B cell (primary cell): ENCODE measurements at regions not wholly inside any gene's neighbourhood (a gene's known extent, or its start where the extent isn't known, plus 50 kb on each side); places are given as distances from the start of the nearest gene placed in this dataset.

Experiments
- ATAC-seq: fragments of 200-7000 bp; cut with Tn5 transposase; one replicate; pipeline ENCODE4 v1.10.0; 2021; ENCODE audit warnings: low read depth, mild to moderate bottlenecking, moderate number of reproducible peaks, moderate library complexity
- CTCF ChIA-PET: fragments of 350-600 bp; sonication (Branson Sonifier 250); formaldehyde crosslinking; loops from one replicate; lab custom pipeline; 2021; ENCODE audit warnings: antibody characterized with exemption, inconsistent platforms; lab: Charles Lee
- POLR2A ChIA-PET: fragments of 350-600 bp; sonication (Branson Sonifier 250); formaldehyde crosslinking; loops from one replicate; lab custom pipeline; 2021; ENCODE audit warnings: antibody characterized with exemption; lab: Charles Lee
- DNase-seq: peaks from one replicate; pipeline ENCODE4 v3.0.0; 2013
- H2AFZ ChIP-seq: 2 replicates; pipeline ENCODE4 v1.6.1; 2012; ENCODE audit warnings: mild to moderate bottlenecking, low read depth, low read length; ENCODE audit not compliant: insufficient read depth, poor library complexity, severe bottlenecking
- H3K27ac ChIP-seq, 2 donors: 1 replicate in 1 of 2; 2 replicates in 1 of 2; pipeline ENCODE4 v1.5.1; 2012 to 2013; ENCODE audit warnings: low read length in 2 of 2, mild to moderate bottlenecking in 2 of 2, moderate library complexity in 1 of 2
- H3K27me3 ChIP-seq, 4 experiments: fragments of 200-600 bp in 1 of 4; sonication (generic) in 1 of 4; replicated peaks in 1 of 4; 1 replicate in 2 of 4; 2 replicates in 2 of 4; pipeline versions ENCODE4 v1.6.1 to v1.7.0; 2013 to 2016; ENCODE audit warnings: low read length in 3 of 4, mild to moderate bottlenecking in 2 of 4, mixed read lengths in 1 of 4, moderate library complexity in 1 of 4; ENCODE audit not compliant: insufficient read depth in 4 of 4, control insufficient read depth in 3 of 4; ENCODE audit errors: control extremely low read depth in 1 of 4
- H3K36me3 ChIP-seq, 2 experiments: replicated peaks in 1 of 2; 1 replicate in 1 of 2; 2 replicates in 1 of 2; pipeline versions ENCODE4 v1.6.1 to v1.7.1; 2013; ENCODE audit warnings: low read length in 1 of 2; ENCODE audit not compliant: insufficient read depth in 2 of 2, control insufficient read depth in 1 of 2; ENCODE audit errors: control extremely low read depth in 1 of 2, extremely low read depth in 1 of 2
- H3K4me1 ChIP-seq, 2 donors: fragments of 200-600 bp in 1 of 2; sonication (generic) in 1 of 2; 1 replicate in 1 of 2; 2 replicates in 1 of 2; pipeline versions ENCODE4 v1.5.1 to v1.6.1; 2013 to 2017; ENCODE audit warnings: low read length in 2 of 2; ENCODE audit not compliant: control insufficient read depth in 2 of 2, insufficient read depth in 2 of 2
- H3K4me2 ChIP-seq: replicated peaks from 2 replicates; pipeline ENCODE3; 2012; ENCODE audit warnings: mild to moderate bottlenecking, low read depth, low read length; ENCODE audit not compliant: poor library complexity, severe bottlenecking
- H3K4me3 ChIP-seq, 5 experiments: fragments of 200-600 bp in 1 of 5; sonication (generic) in 1 of 5; 1 replicate in 3 of 5; 2 replicates in 2 of 5; pipeline versions ENCODE4 v1.5.1 to v1.7.0; 2011 to 2016; ENCODE audit warnings: low read length in 4 of 5, mild to moderate bottlenecking in 4 of 5, low read depth in 2 of 5, control low read depth in 1 of 5, moderate library complexity in 1 of 5; ENCODE audit not compliant: insufficient read depth in 1 of 5; ENCODE audit errors: control extremely low read depth in 1 of 5, extremely low read depth in 1 of 5
- H3K79me2 ChIP-seq: fragments of 200-600 bp; sonication (generic); one replicate; pipeline ENCODE4 v1.6.0; 2016; ENCODE audit warnings: low read length; ENCODE audit not compliant: control insufficient read depth, insufficient read depth
- H3K9ac ChIP-seq: fragments of 200-600 bp; sonication (generic); 2 replicates; pipeline ENCODE4 v1.6.1; 2017; ENCODE audit warnings: mild to moderate bottlenecking, low read length, moderate library complexity
- H3K9me3 ChIP-seq, 3 donors: one replicate each; pipeline versions ENCODE4 v1.6.1 to v1.7.1; 2013; ENCODE audit warnings: low read length in 2 of 3; ENCODE audit not compliant: control insufficient read depth in 2 of 3, insufficient read depth in 1 of 3; ENCODE audit errors: control extremely low read depth in 1 of 3
- H4K20me1 ChIP-seq: 2 replicates; pipeline ENCODE4 v1.6.0; 2012; ENCODE audit warnings: mild to moderate bottlenecking, low read length; ENCODE audit not compliant: insufficient read depth, control insufficient read depth, poor library complexity, severe bottlenecking
- H3K27ac Mint-ChIP-seq: one replicate; pipeline ENCODE4 v1.8.0; 2021; ENCODE audit warnings: mixed read lengths
- H3K27me3 Mint-ChIP-seq: one replicate; pipeline ENCODE4 v1.8.0; 2021; ENCODE audit warnings: mixed read lengths
- H3K4me1 Mint-ChIP-seq: one replicate; pipeline ENCODE4 v1.8.0; 2021; ENCODE audit warnings: mixed read lengths
- H3K4me3 Mint-ChIP-seq: one replicate; pipeline ENCODE4 v1.8.0; 2021; ENCODE audit warnings: mixed read lengths
- H3K9me3 Mint-ChIP-seq: one replicate; pipeline ENCODE4 v1.8.0; 2022; ENCODE audit warnings: mixed read lengths; ENCODE audit not compliant: insufficient read depth
- EZH2 ChIP-seq: IDR thresholded peaks from 2 replicates; pipeline ENCODE4 v1.6.1; 2012; ENCODE audit warnings: borderline replicate concordance, low read depth, mild to moderate bottlenecking, moderate library complexity, low read length; ENCODE audit not compliant: insufficient read depth, poor library complexity, severe bottlenecking
- WGBS: methylation state at CpG from one replicate; pipeline ENCODE4 v1.1.5; 2013; ENCODE audit warnings: missing lambda C conversion rate; ENCODE audit not compliant: insufficient coverage; 5-methylcytosine and 5-hydroxymethylcytosine counted together
- intact Hi-C: fragments of 100-400 bp; cut with micrococcal nuclease; formaldehyde crosslinking; loops from one replicate; pipeline ENCODE4 v1.10.0; 2022
- TF ChIP-seq, protein P1 (sequence below): fragments of 200-600 bp; IDR thresholded peaks from one replicate; pipeline ENCODE4 v1.8.0; 2022; ENCODE audit warnings: antibody characterized with exemption, mild to moderate bottlenecking

DNA sequence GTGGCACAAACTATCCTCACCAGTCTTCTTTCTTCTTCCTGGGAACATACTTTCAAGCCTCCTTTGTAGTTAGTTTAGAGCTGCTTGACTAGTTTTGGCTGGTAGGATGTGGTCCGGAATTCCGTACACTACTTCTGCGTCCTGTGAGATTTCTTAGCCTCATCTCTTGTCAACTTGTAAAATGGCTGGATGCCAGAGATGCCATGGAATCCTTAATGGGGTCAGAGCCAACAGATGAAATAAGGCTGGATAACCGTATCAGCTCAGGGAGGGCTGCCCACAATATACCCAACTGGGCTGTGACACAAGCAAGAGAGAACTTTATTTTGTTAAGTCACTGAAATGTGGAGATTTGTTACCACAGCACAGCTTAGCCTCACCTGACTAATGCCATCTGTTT, 466.9 kb upstream of the MDFIC2 start:
- ChIA-PET POLR2A (no interaction called here), CTCF (no interaction called here)
- Histone ChIP-seq H2AFZ (no peak overlapping the region), H3K9me3 (peaks cover 0 to 1% (median 0%) of the 10 kb centered on the region in 3 donors), H3K27me3 (no peaks in the 10 kb centered on the region), H3K4me2 (no peak overlapping the region), H3K79me2 (no peaks in the 10 kb centered on the region), H4K20me1 (no peaks in the 10 kb centered on the region), H3K4me3 (no peak overlapping the region), H3K4me1 (no peaks in the 10 kb centered on the region), H3K27ac (no peak overlapping the region), H3K36me3 (no peaks in the 10 kb centered on the region), H3K9ac (no peak overlapping the region)
- intact Hi-C loops, result no loop called here
- no peak overlapping the region for H3K27ac Mint-ChIP-seq
- no peak for TF ChIP-seq EZH2
- TF ChIP-seq, protein P1, sequence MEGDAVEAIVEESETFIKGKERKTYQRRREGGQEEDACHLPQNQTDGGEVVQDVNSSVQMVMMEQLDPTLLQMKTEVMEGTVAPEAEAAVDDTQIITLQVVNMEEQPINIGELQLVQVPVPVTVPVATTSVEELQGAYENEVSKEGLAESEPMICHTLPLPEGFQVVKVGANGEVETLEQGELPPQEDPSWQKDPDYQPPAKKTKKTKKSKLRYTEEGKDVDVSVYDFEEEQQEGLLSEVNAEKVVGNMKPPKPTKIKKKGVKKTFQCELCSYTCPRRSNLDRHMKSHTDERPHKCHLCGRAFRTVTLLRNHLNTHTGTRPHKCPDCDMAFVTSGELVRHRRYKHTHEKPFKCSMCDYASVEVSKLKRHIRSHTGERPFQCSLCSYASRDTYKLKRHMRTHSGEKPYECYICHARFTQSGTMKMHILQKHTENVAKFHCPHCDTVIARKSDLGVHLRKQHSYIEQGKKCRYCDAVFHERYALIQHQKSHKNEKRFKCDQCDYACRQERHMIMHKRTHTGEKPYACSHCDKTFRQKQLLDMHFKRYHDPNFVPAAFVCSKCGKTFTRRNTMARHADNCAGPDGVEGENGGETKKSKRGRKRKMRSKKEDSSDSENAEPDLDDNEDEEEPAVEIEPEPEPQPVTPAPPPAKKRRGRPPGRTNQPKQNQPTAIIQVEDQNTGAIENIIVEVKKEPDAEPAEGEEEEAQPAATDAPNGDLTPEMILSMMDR, result no peak
- ATAC-seq (no peak), DNase-seq (no peak)
- peaks cover 18% of the 10 kb centered on the region for H3K27me3 Mint-ChIP-seq
- WGBS, result 93% methylated on average over 4 of the region's 4 CpGs
- no peaks in the 10 kb centered on the region for H3K9me3 Mint-ChIP-seq
- no peaks in the 10 kb centered on the region for H3K4me1 Mint-ChIP-seq
- no peak overlapping the region for H3K4me3 Mint-ChIP-seq

DNA sequence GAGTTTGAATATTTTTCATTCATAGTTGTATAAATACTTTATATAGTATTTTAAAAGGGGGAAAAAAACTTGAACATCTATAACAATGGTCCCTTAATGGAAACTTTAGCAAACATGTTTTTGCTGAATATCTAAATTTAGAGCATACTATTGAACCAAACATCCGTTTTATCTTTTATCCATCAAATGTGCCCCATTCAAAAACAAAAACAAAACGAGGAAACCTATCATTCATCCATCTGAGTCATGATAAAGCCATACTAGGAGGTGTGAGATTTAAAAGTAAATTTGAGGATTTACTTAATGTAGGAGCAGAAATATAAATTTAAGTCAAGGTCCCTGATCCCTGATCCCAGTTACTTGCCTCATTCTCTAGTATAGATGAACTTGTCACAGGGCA, 463.6 kb upstream of the MDFIC2 start:
- H3K4me3 Mint-ChIP-seq, result no peak overlapping the region
- no peak overlapping the region for H3K27ac Mint-ChIP-seq
- Histone ChIP-seq H3K4me1 (no peaks in the 10 kb centered on the region), H3K27ac (no peak overlapping the region), H3K27me3 (no peaks in the 10 kb centered on the region), H3K79me2 (no peaks in the 10 kb centered on the region), H3K4me3 (no peak overlapping the region), H3K9ac (no peak overlapping the region), H4K20me1 (no peaks in the 10 kb centered on the region), H3K36me3 (no peaks in the 10 kb centered on the region), H3K9me3 (peaks cover 0 to 2% (median 0%) of the 10 kb centered on the region in 3 donors), H3K4me2 (no peak overlapping the region), H2AFZ (no peak overlapping the region)
- no peak for DNase-seq
- no peak for ATAC-seq
- WGBS, result no CpG with 5 or more reads among the region's 2 CpGs
- CTCF ChIA-PET, result interaction anchor here (0.6 kb wide), 1 partner anchor 908 kb away, joined by 3 read pairs; no protein-coding TSS in a partner anchor
- H3K4me1 Mint-ChIP-seq, result no peaks in the 10 kb centered on the region
- POLR2A ChIA-PET, result no interaction called here
- intact Hi-C loops, result no loop called here
- peaks cover 28% of the 10 kb centered on the region for H3K27me3 Mint-ChIP-seq
- no peaks in the 10 kb centered on the region for H3K9me3 Mint-ChIP-seq
- TF ChIP-seq, protein P1, result no peak
- TF ChIP-seq EZH2, result no peak
